GM21528 (cell line): ENCODE measurements at regions not wholly inside any gene's neighbourhood (a gene's known extent, or its start where the extent isn't known, plus 50 kb on each side); places are given as distances from the start of the nearest gene placed in this dataset.

ENCODE experiments used
- ATAC-seq: cut with Tn5 transposase; IDR thresholded peaks from one replicate; pipeline ENCODE4 v1.9.1; 2021; ENCODE audit warnings: mild to moderate bottlenecking, moderate library complexity; ENCODE audit not compliant: unreplicated experiment, low FRiP score

- ATAC-seq = no peak
Observed at GRCh38 chr10:58017719-58018367, 249.9 kb downstream of the IPMK start.

- no peak for ATAC-seq
Observed at GRCh38 chr10:58016614-58017013, 251.1 kb downstream of the IPMK start.

- no peak for ATAC-seq
Observed at GRCh38 chr10:58014436-58014835, 253.3 kb downstream of the IPMK start.

GRCh38 chr10:58013406-58013805 is 254.3 kb downstream of the IPMK start:
- no peak for ATAC-seq

GRCh38 chr10:58010073-58010702 is 257.5 kb downstream of the IPMK start:
- no peak for ATAC-seq

GRCh38 chr10:58003945-58004344 is 263.7 kb downstream of the IPMK start:
- no peak for ATAC-seq

GRCh38 chr10:58001159-58001558 is 266.5 kb downstream of the IPMK start:
- no peak for ATAC-seq

- ATAC-seq = no peak
Observed at GRCh38 chr10:57996536-57996935, 271.2 kb downstream of the IPMK start.

- no peak for ATAC-seq
Observed at GRCh38 chr10:57993302-57993701, 274.4 kb downstream of the IPMK start.

GRCh38 chr10:57992321-57993077 is 275.2 kb downstream of the IPMK start:
- ATAC-seq = no peak

- ATAC-seq = no peak
Observed at GRCh38 chr10:57988964-57989363, 278.7 kb downstream of the IPMK start.

- ATAC-seq = no peak
Observed at GRCh38 chr10:57987055-57987721, 280.5 kb downstream of the IPMK start.

- no peak for ATAC-seq
Observed at GRCh38 chr10:57986422-57986821, 281.3 kb downstream of the IPMK start.

- ATAC-seq = no peak
Observed at GRCh38 chr10:57983281-57983791, 284.4 kb downstream of the IPMK start.

GRCh38 chr10:57982091-57982490 is 285.6 kb downstream of the IPMK start:
- no peak for ATAC-seq

- no peak for ATAC-seq
Observed at GRCh38 chr10:57979956-57980355, 287.7 kb downstream of the IPMK start.

GRCh38 chr10:57979491-57979890 is 288.2 kb downstream of the IPMK start:
- no peak for ATAC-seq

- no peak for ATAC-seq
Observed at GRCh38 chr10:57977262-57977661, 290.4 kb downstream of the IPMK start.

GRCh38 chr10:57973451-57973850 is 294.2 kb downstream of the IPMK start:
- no peak for ATAC-seq

GRCh38 chr10:57972783-57973182 is 294.9 kb downstream of the IPMK start:
- ATAC-seq = no peak
